RWPE1 (cell line): ENCODE measurements at regions not wholly inside any gene's neighbourhood (a gene's known extent, or its start where the extent isn't known, plus 50 kb on each side); places are given as distances from the start of the nearest gene placed in this dataset.

Experiments
- CTCF ChIA-PET: fragments of 350-600 bp; sonication (Branson Sonifier 250); formaldehyde crosslinking; extraction: SDS; loops from one replicate; lab custom pipeline; 2021; lab: Yijun Ruan, JAX
- POLR2A ChIA-PET: fragments of 400-600 bp; formaldehyde crosslinking; extraction: SDS; loops from one replicate; lab custom pipeline; 2020; ENCODE audit warnings: antibody characterized with exemption; ENCODE audit not compliant: low non-redundant PET; lab: Yijun Ruan, JAX
- DNase-seq: peaks from one replicate; pipeline ENCODE4 v3.0.0; 2012; ENCODE audit warnings: low spot score
- H3K27ac ChIP-seq: fragments of 450-650 bp; 2 replicates; pipeline ENCODE4 v1.5.1; 2017
- CTCF ChIP-seq: fragments of 450-650 bp; conservative IDR thresholded peaks from 2 replicates; pipeline ENCODE4 v1.5.1; 2017; ENCODE audit warnings: low read depth, mild to moderate bottlenecking

GRCh38 chr2:156901373-156902031 is 356.0 kb upstream of the GALNT5 start:
- no peak overlapping the region for H3K27ac ChIP-seq
- POLR2A ChIA-PET = no interaction called here
- no peak for DNase-seq
- CTCF ChIA-PET = interaction anchor here (0.6 kb wide), 1 partner anchor 215 kb away, joined by 3 read pairs; no protein-coding TSS in a partner anchor
- no peak for TF ChIP-seq CTCF

GRCh38 chr2:156903335-156903734 is 354.2 kb upstream of the GALNT5 start:
- no peak for DNase-seq
- CTCF ChIA-PET = interaction anchor here (0.6 to 1.0 kb wide), 3 partner anchors 80 to 1117 kb away, joined by 3 to 5 read pairs (median 3); no protein-coding TSS in a partner anchor
- TF ChIP-seq CTCF = no peak
- POLR2A ChIA-PET = no interaction called here
- H3K27ac ChIP-seq = no peak overlapping the region

GRCh38 chr2:156907806-156908205 is 349.7 kb upstream of the GALNT5 start:
- CTCF ChIA-PET = no interaction called here
- no peak for TF ChIP-seq CTCF
- no peak for DNase-seq
- POLR2A ChIA-PET = no interaction called here
- no peak overlapping the region for H3K27ac ChIP-seq

GRCh38 chr2:156908825-156909224 is 348.7 kb upstream of the GALNT5 start:
- ChIA-PET POLR2A (no interaction called here), CTCF (interaction anchor here (0.7 kb wide), 1 partner anchor 551 kb away, joined by 3 read pairs; no protein-coding TSS in a partner anchor)
- no peak for DNase-seq
- no peak overlapping the region for H3K27ac ChIP-seq
- TF ChIP-seq CTCF = no peak

- no peak for TF ChIP-seq CTCF
- CTCF ChIA-PET = no interaction called here
- H3K27ac ChIP-seq = no peak overlapping the region
- POLR2A ChIA-PET = no interaction called here
- no peak for DNase-seq
These were observed 347.5 kb upstream of the GALNT5 start for GRCh38 chr2:156909983-156910382.

GRCh38 chr2:156915332-156915731 is 342.2 kb upstream of the GALNT5 start:
- no peak overlapping the region for H3K27ac ChIP-seq
- TF ChIP-seq CTCF = no peak
- DNase-seq = no peak
- ChIA-PET CTCF (no interaction called here), POLR2A (no interaction called here)
